AG04450 (cell line): ENCODE measurements at regions not wholly inside any gene's neighbourhood (a gene's known extent, or its start where the extent isn't known, plus 50 kb on each side); places are given as distances from the start of the nearest gene placed in this dataset.

Source experiments
- CTCF ChIA-PET: fragments of 300-600, 350-600 bp; formaldehyde crosslinking; extraction: SDS; loops from one replicate; lab custom pipeline; 2022; ENCODE audit warnings: antibody characterized with exemption, inconsistent platforms; lab: Charles Lee
- POLR2A ChIA-PET: fragments of 350-600 bp; formaldehyde crosslinking; extraction: SDS; loops from one replicate; lab custom pipeline; 2021; ENCODE audit warnings: antibody characterized with exemption, inconsistent platforms; lab: Yijun Ruan, JAX
- DNase-seq: peaks from one replicate; pipeline ENCODE4 v3.0.0-alpha.2; 2011; ENCODE audit warnings: low read depth, low spot score
- H3K27ac ChIP-seq: one replicate; pipeline ENCODE4 v1.5.1; 2012; ENCODE audit warnings: low read depth, low read length, control low read depth
- H3K27me3 ChIP-seq: one replicate; pipeline ENCODE4 v1.6.0; 2012; ENCODE audit warnings: low read length; ENCODE audit not compliant: control insufficient read depth, insufficient read depth
- H3K4me3 ChIP-seq: 2 replicates; pipeline ENCODE4 v1.5.1; 2011; ENCODE audit warnings: mild to moderate bottlenecking, low read depth, low read length, control low read depth
- H3K9me3 ChIP-seq: 2 replicates; pipeline ENCODE4 v1.5.1; 2012; ENCODE audit warnings: low read length; ENCODE audit not compliant: control insufficient read depth, insufficient read depth
- TF ChIP-seq, protein P1 (sequence below): IDR thresholded peaks from 2 replicates; pipeline ENCODE4 v1.5.1; 2011; ENCODE audit warnings: low read depth, low read length, control low read depth, inconsistent platforms

DNA sequence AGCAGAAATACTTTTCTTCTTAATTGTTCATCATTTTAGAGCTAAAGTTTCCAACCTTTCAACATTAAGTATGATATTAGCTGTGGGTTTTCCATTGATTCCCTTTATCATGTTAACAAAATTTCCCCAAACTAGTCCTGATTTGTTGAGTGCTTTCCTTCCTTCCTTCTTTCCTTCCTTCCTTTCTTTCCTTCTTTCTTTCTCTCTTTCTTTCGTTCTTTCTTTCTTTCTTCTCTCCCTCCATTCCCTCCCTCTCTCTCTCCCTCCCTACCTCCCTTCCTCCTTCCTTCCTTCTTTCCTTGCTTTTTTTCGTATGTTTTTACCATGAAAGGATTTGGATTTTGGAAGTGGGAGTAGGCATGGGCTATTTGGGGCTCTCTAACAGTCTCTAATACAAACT is 133.5 kb downstream of the LMNTD1 start:
- Histone ChIP-seq H3K27ac (no peak overlapping the region), H3K27me3 (no peaks in the 10 kb centered on the region), H3K9me3 (no peaks in the 10 kb centered on the region), H3K4me3 (no peak overlapping the region)
- TF ChIP-seq, protein P1, sequence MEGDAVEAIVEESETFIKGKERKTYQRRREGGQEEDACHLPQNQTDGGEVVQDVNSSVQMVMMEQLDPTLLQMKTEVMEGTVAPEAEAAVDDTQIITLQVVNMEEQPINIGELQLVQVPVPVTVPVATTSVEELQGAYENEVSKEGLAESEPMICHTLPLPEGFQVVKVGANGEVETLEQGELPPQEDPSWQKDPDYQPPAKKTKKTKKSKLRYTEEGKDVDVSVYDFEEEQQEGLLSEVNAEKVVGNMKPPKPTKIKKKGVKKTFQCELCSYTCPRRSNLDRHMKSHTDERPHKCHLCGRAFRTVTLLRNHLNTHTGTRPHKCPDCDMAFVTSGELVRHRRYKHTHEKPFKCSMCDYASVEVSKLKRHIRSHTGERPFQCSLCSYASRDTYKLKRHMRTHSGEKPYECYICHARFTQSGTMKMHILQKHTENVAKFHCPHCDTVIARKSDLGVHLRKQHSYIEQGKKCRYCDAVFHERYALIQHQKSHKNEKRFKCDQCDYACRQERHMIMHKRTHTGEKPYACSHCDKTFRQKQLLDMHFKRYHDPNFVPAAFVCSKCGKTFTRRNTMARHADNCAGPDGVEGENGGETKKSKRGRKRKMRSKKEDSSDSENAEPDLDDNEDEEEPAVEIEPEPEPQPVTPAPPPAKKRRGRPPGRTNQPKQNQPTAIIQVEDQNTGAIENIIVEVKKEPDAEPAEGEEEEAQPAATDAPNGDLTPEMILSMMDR, result no peak
- DNase-seq, result no peak
- POLR2A ChIA-PET, result no interaction called here
- CTCF ChIA-PET, result no interaction called here

DNA sequence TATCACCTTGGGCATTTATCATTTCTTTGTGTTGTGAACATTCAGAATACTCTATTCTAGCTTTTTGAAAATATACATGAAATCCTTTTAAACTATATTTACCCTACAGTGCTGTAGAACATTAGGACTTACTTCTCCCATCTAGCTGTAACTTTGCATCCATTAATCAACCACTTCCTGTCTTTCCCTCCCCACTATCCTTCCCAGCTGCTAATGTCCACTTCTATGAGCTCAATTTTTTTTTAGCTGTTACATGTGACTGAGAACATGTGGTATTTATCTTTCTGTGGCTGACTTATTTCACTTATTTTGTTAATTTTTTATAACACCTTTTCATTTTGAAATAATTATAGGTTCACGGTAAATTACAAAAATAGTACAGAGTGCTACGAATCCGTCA is 136.0 kb downstream of the LMNTD1 start:
- H3K27ac ChIP-seq, result no peak overlapping the region
- H3K27me3 ChIP-seq, result no peaks in the 10 kb centered on the region
- CTCF ChIA-PET, result no interaction called here
- TF ChIP-seq, protein P1, result no peak
- no peaks in the 10 kb centered on the region for H3K9me3 ChIP-seq
- no peak for DNase-seq
- H3K4me3 ChIP-seq, result no peak overlapping the region
- POLR2A ChIA-PET, result interaction anchor here (0.6 kb wide), 1 partner anchor 32 kb away, joined by 3 read pairs; no protein-coding TSS in a partner anchor

DNA sequence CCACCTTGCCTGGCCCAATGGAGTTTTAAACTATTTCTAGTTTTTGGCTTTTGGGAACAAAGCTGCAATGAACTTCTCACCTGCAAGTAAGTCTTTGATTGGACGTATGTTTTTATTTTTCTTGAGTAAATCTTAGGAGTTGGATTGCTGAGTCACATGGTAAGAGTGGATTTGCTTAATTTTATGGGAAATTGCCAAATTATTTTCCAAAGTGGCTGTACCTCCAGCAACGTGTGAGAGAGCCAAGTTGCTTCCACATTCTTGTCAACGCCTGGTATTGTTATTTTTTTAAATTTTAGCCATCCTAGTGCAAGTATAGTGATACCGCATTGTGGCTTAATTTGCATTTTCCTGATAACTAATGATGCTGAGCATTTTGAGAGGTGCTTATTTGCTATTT is 136.6 kb downstream of the LMNTD1 start:
- DNase-seq, result no peak
- Histone ChIP-seq H3K27ac (no peak overlapping the region), H3K9me3 (no peaks in the 10 kb centered on the region), H3K27me3 (no peaks in the 10 kb centered on the region), H3K4me3 (no peak overlapping the region)
- ChIA-PET POLR2A (no interaction called here), CTCF (no interaction called here)
- TF ChIP-seq, protein P1, result no peak

DNA sequence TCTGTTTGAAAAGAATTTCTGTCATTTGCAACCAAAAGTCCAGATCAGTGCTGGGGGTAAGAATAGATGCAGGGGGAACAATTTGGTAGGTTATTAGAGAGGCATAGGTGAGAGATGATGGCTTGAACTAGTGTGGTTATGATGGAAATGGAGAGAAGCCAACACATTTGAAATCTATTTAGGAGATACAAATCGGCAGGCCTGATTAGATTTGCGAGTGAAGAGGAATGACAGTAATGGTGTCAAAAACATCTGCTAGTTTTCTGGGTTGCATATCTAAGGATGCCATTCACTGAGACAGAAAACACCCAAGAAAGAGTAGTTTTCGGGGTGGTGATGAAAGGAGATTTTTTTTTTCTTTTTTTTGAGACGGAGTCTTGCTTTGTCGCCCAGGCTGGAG is 138.1 kb downstream of the LMNTD1 start:
- H3K27me3 ChIP-seq, result no peaks in the 10 kb centered on the region
- DNase-seq, result no peak
- no peak overlapping the region for H3K4me3 ChIP-seq
- TF ChIP-seq, protein P1, result no peak
- no peak overlapping the region for H3K27ac ChIP-seq
- ChIA-PET POLR2A (no interaction called here), CTCF (no interaction called here)
- no peaks in the 10 kb centered on the region for H3K9me3 ChIP-seq

DNA sequence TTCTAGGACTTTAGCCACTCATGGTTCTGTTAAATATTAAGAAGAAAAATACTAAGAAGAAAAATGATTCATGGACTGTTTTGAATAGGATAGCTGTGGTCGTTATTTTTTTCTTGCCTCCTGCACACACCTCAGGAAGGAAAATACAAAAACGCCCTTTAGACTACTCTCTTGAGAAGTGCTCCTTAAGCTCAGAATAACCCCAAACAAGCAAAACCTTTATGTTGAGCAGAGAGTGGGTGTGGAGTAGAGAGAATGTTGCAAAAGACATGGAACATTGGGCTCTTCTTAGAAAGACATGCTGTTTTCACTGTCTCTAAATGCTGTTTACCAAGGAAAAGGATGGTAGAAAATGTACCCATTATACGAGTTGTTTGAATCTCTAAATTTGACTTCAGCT is 140.3 kb downstream of the LMNTD1 start:
- POLR2A ChIA-PET, result no interaction called here
- no peak for DNase-seq
- no peaks in the 10 kb centered on the region for H3K27me3 ChIP-seq
- H3K27ac ChIP-seq, result no peak overlapping the region
- CTCF ChIA-PET, result interaction anchor here (1.1 kb wide), 1 partner anchor 23 kb away, joined by 3 read pairs; no protein-coding TSS in a partner anchor
- no peaks in the 10 kb centered on the region for H3K9me3 ChIP-seq
- TF ChIP-seq, protein P1, result no peak
- H3K4me3 ChIP-seq, result no peak overlapping the region
